ENCODE measurements at regions not wholly inside any gene's neighbourhood (a gene's known extent, or its start where the extent isn't known, plus 50 kb on each side); places are given as distances from the start of the nearest gene placed in this dataset.

DNA sequence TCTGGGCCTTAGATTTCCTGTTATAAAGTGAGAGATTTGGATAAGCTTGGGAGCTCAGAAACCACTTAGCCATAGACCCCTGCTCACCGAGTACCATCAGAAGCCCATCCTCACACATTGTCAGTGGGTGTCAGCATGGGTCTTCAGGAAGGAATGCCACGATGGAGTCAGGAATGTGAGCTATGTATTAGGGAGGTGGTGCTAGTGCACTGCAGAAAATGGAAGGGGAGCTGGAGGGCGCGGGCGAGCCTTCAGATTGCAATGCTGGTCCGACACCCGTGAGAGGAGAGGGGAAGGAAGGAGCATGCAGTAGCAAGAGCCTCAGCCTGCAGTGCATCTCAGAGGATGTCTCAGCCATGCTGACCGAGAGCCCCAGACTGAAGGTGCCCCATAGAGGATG lies 294.5 kb downstream of the FOXL1 start:
- TF ChIP-seq, protein P1, sequence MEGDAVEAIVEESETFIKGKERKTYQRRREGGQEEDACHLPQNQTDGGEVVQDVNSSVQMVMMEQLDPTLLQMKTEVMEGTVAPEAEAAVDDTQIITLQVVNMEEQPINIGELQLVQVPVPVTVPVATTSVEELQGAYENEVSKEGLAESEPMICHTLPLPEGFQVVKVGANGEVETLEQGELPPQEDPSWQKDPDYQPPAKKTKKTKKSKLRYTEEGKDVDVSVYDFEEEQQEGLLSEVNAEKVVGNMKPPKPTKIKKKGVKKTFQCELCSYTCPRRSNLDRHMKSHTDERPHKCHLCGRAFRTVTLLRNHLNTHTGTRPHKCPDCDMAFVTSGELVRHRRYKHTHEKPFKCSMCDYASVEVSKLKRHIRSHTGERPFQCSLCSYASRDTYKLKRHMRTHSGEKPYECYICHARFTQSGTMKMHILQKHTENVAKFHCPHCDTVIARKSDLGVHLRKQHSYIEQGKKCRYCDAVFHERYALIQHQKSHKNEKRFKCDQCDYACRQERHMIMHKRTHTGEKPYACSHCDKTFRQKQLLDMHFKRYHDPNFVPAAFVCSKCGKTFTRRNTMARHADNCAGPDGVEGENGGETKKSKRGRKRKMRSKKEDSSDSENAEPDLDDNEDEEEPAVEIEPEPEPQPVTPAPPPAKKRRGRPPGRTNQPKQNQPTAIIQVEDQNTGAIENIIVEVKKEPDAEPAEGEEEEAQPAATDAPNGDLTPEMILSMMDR (IDR thresholded peaks at IDR 0.05) = no peak
- no peak for TF ChIP-seq ZFX (IDR thresholded peaks at IDR 0.05; ENCODE audit: borderline replicate concordance)

Measured in 22Rv1 (cell line).